Stomach smooth muscle (tissue), 2 donors: ENCODE measurements at regions not wholly inside any gene's neighbourhood (a gene's known extent, or its start where the extent isn't known, plus 50 kb on each side); places are given as distances from the start of the nearest gene placed in this dataset.
"Not testable (repeated sequence)": the region's sequence is repeated elsewhere in the genome, so short reads cannot be mapped to it uniquely, and the experiment has no call there.

ENCODE experiments used
- H3K27ac ChIP-seq: one replicate; pipeline ENCODE4 v1.7.0; 2013; ENCODE audit warnings: mild to moderate bottlenecking, low read length, inconsistent platforms
- H3K27me3 ChIP-seq, 2 donors: one replicate each; pipeline ENCODE4 v1.7.0; 2013; ENCODE audit warnings: low read length in 2 of 2; ENCODE audit not compliant: insufficient read depth in 2 of 2, control insufficient read depth in 1 of 2
- H3K36me3 ChIP-seq, 2 donors: one replicate each; pipeline ENCODE4 v1.7.0; 2013; ENCODE audit warnings: low read length in 2 of 2; ENCODE audit not compliant: control insufficient read depth in 2 of 2, insufficient read depth in 2 of 2
- H3K4me1 ChIP-seq: one replicate; pipeline ENCODE4 v1.7.0; 2013; ENCODE audit warnings: low read length; ENCODE audit not compliant: control insufficient read depth, insufficient read depth
- H3K4me3 ChIP-seq, 2 donors: one replicate each; pipeline ENCODE4 v1.7.0; 2013; ENCODE audit warnings: low read length in 2 of 2
- H3K9ac ChIP-seq, 2 donors: one replicate each; pipeline ENCODE4 v1.7.0; 2013; ENCODE audit warnings: low read length in 2 of 2, mild to moderate bottlenecking in 1 of 2
- H3K9me3 ChIP-seq, 2 donors: one replicate each; pipeline ENCODE4 v1.7.0; 2013; ENCODE audit warnings: low read length in 2 of 2; ENCODE audit not compliant: control insufficient read depth in 2 of 2
- donor health status: healthy.
- donor health status: Pancreatic carcinoma.

- Histone ChIP-seq H3K27ac (no peak overlapping the region), H3K27me3 (no peaks in the 10 kb centered on the region), H3K9me3 (no peaks in the 10 kb centered on the region), H3K4me3 (no peak overlapping the region), H3K36me3 (no peaks in the 10 kb centered on the region), H3K4me1 (no peaks in the 10 kb centered on the region), H3K9ac (no peak overlapping the region)
These were observed 296.6 kb upstream of the DIPK2B start for GRCh38 chrX:45497290-45497689.

- Histone ChIP-seq H3K27me3 (no peaks in the 10 kb centered on the region), H3K9ac (no peak overlapping the region), H3K9me3 (peaks cover 0 to 5% of the 10 kb centered on the region in 2 donors), H3K4me3 (no peak overlapping the region), H3K4me1 (no peaks in the 10 kb centered on the region), H3K27ac (no peak overlapping the region), H3K36me3 (no peaks in the 10 kb centered on the region)
These were observed 285.0 kb upstream of the DIPK2B start for GRCh38 chrX:45485719-45486118.

- no peak overlapping the region for H3K27ac ChIP-seq
- H3K9ac ChIP-seq: no peak overlapping the region
- H3K9me3 ChIP-seq: no peaks in the 10 kb centered on the region
- peaks cover 2% of the 10 kb centered on the region for H3K4me1 ChIP-seq
- no peaks in the 10 kb centered on the region for H3K27me3 ChIP-seq
- H3K4me3 ChIP-seq: no peak overlapping the region
- no peaks in the 10 kb centered on the region for H3K36me3 ChIP-seq
These were observed 279.3 kb upstream of the DIPK2B start for GRCh38 chrX:45479835-45480422.

- no peak overlapping the region for H3K9ac ChIP-seq
- no peaks in the 10 kb centered on the region for H3K36me3 ChIP-seq
- H3K4me1 ChIP-seq: peaks cover 2% of the 10 kb centered on the region
- H3K4me3 ChIP-seq: no peak overlapping the region
- no peak overlapping the region for H3K27ac ChIP-seq
- no peaks in the 10 kb centered on the region for H3K9me3 ChIP-seq
- H3K27me3 ChIP-seq: no peaks in the 10 kb centered on the region
These were observed 278.6 kb upstream of the DIPK2B start for GRCh38 chrX:45479196-45479834.

- no peak overlapping the region for H3K9ac ChIP-seq
- no peaks in the 10 kb centered on the region for H3K4me1 ChIP-seq
- no peaks in the 10 kb centered on the region for H3K27me3 ChIP-seq
- no peak overlapping the region for H3K4me3 ChIP-seq
- H3K36me3 ChIP-seq: no peaks in the 10 kb centered on the region
- no peak overlapping the region for H3K27ac ChIP-seq
- H3K9me3 ChIP-seq: no peaks in the 10 kb centered on the region
These were observed 272.3 kb upstream of the DIPK2B start for GRCh38 chrX:45472968-45473367.

- not testable (repeated sequence) for H3K4me1 ChIP-seq, H3K27ac ChIP-seq, H3K36me3 ChIP-seq, H3K4me3 ChIP-seq, H3K9me3 ChIP-seq, H3K27me3 ChIP-seq, H3K9ac ChIP-seq
These were observed 266.9 kb upstream of the DIPK2B start for GRCh38 chrX:45467537-45467936.

- not testable (repeated sequence) for H3K27me3 ChIP-seq, H3K9me3 ChIP-seq, H3K36me3 ChIP-seq, H3K4me3 ChIP-seq, H3K27ac ChIP-seq, H3K4me1 ChIP-seq, H3K9ac ChIP-seq
These were observed 255.1 kb upstream of the DIPK2B start for GRCh38 chrX:45455732-45456131.

GRCh38 chrX:45454290-45454689, 253.6 kb upstream of the DIPK2B start:
- Histone ChIP-seq H3K27me3 (no peaks in the 10 kb centered on the region), H3K9me3 (no peaks in the 10 kb centered on the region), H3K9ac (no peak overlapping the region), H3K27ac (no peak overlapping the region), H3K4me1 (no peaks in the 10 kb centered on the region), H3K36me3 (no peaks in the 10 kb centered on the region), H3K4me3 (no peak overlapping the region)

- no peaks in the 10 kb centered on the region for H3K9me3 ChIP-seq
- H3K4me1 ChIP-seq: peaks cover 6% of the 10 kb centered on the region
- H3K27me3 ChIP-seq: no peaks in the 10 kb centered on the region
- H3K36me3 ChIP-seq: no peaks in the 10 kb centered on the region
- no peak overlapping the region for H3K27ac ChIP-seq
- no peak overlapping the region for H3K9ac ChIP-seq
- H3K4me3 ChIP-seq: no peak overlapping the region
These were observed 249.3 kb upstream of the DIPK2B start for GRCh38 chrX:45449982-45450381.

- H3K9ac ChIP-seq: no peak overlapping the region
- H3K4me3 ChIP-seq: no peak overlapping the region
- H3K4me1 ChIP-seq: peaks cover 6% of the 10 kb centered on the region
- no peak overlapping the region for H3K27ac ChIP-seq
- peaks cover 0 to 3% of the 10 kb centered on the region in 2 donors for H3K27me3 ChIP-seq
- H3K9me3 ChIP-seq: no peaks in the 10 kb centered on the region
- no peaks in the 10 kb centered on the region for H3K36me3 ChIP-seq
These were observed 247.3 kb upstream of the DIPK2B start for GRCh38 chrX:45447995-45448394.

GRCh38 chrX:45447331-45447730, 246.7 kb upstream of the DIPK2B start:
- H3K9me3 ChIP-seq: no peaks in the 10 kb centered on the region
- H3K27ac ChIP-seq: no peak overlapping the region
- no peak overlapping the region for H3K9ac ChIP-seq
- H3K4me1 ChIP-seq: peaks cover 6% of the 10 kb centered on the region
- no peak overlapping the region for H3K4me3 ChIP-seq
- H3K36me3 ChIP-seq: no peaks in the 10 kb centered on the region
- H3K27me3 ChIP-seq: peaks cover 0 to 3% of the 10 kb centered on the region in 2 donors
